ENCODE measurements at regions not wholly inside any gene's neighbourhood (a gene's known extent, or its start where the extent isn't known, plus 50 kb on each side); places are given as distances from the start of the nearest gene placed in this dataset.

GRCh38 chr10:106185951-106186350 is 978.6 kb downstream of the SORCS1 start:
- TF ChIP-seq, protein P1, sequence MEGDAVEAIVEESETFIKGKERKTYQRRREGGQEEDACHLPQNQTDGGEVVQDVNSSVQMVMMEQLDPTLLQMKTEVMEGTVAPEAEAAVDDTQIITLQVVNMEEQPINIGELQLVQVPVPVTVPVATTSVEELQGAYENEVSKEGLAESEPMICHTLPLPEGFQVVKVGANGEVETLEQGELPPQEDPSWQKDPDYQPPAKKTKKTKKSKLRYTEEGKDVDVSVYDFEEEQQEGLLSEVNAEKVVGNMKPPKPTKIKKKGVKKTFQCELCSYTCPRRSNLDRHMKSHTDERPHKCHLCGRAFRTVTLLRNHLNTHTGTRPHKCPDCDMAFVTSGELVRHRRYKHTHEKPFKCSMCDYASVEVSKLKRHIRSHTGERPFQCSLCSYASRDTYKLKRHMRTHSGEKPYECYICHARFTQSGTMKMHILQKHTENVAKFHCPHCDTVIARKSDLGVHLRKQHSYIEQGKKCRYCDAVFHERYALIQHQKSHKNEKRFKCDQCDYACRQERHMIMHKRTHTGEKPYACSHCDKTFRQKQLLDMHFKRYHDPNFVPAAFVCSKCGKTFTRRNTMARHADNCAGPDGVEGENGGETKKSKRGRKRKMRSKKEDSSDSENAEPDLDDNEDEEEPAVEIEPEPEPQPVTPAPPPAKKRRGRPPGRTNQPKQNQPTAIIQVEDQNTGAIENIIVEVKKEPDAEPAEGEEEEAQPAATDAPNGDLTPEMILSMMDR (IDR thresholded peaks at IDR 0.05) = no peak
- no peak for TF ChIP-seq EZH2 (IDR thresholded peaks at IDR 0.05; ENCODE audit: borderline replicate concordance, insufficient read depth, low read depth, low read length, poor library complexity, severe bottlenecking)

All from B cell (primary cell).